ENCODE measurements at regions not wholly inside any gene's neighbourhood (a gene's known extent, or its start where the extent isn't known, plus 50 kb on each side); places are given as distances from the start of the nearest gene placed in this dataset.

- no peak for DNase-seq (ENCODE audit: extremely low spot score, insufficient read length, low read depth)
- no peak for FAIRE-seq
Measured at GRCh38 chr9:79371301-79371700, 200.5 kb upstream of the TLE4 start.

- DNase-seq (ENCODE audit: extremely low spot score, insufficient read length, low read depth) (no peak), FAIRE-seq (no peak)
Measured at GRCh38 chr9:79371948-79372555, 199.7 kb upstream of the TLE4 start.

- FAIRE-seq (no peak), DNase-seq (ENCODE audit: extremely low spot score, insufficient read length, low read depth) (no peak)
Measured at GRCh38 chr9:79377339-79377855, 194.4 kb upstream of the TLE4 start.

DNA sequence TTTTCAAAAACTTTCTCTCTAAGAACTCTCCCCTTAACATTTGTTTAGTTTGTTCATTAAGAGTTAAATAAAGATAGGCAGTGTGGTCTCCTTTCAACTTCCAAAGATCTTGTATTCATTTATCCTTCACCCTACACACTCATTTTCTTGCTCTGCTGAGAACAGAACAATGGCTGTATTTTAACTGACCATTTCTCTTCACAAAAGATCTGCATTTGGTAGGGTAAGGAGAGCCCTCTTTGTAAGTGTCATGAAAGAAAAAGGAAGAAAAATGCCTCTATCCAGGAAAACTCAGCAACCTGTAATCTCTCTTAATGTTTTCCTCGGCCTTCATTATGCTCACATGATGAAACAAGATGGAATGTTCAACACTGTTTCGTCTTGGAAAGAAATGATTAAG lies 193.7 kb upstream of the TLE4 start:
- DNase-seq (ENCODE audit: extremely low spot score, insufficient read length, low read depth) (no peak), FAIRE-seq (no peak)

- DNase-seq (ENCODE audit: extremely low spot score, insufficient read length, low read depth) (no peak), FAIRE-seq (no peak)
Measured at GRCh38 chr9:79382044-79382443, 189.7 kb upstream of the TLE4 start.

DNA sequence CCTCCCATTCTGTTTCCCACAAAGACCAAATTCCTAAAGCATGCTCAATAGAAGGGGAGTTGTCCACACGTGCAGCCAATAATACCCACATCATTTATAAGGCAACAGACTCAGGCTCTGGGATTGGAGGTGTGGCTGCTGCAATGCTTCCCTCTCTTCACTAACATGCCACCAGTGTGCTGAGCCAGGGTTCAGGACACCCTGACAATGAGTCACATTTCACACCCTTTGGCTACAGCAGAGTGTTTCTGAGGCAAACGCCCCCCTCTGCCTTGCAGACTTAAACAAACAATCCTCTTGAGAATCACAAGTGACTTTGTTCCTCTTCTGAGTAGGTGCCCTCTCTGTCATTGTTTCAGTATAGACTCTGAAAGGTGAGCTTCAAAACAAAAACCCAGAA lies 189.3 kb upstream of the TLE4 start:
- no peak for FAIRE-seq
- no peak for DNase-seq (ENCODE audit: extremely low spot score, insufficient read length, low read depth)

DNA sequence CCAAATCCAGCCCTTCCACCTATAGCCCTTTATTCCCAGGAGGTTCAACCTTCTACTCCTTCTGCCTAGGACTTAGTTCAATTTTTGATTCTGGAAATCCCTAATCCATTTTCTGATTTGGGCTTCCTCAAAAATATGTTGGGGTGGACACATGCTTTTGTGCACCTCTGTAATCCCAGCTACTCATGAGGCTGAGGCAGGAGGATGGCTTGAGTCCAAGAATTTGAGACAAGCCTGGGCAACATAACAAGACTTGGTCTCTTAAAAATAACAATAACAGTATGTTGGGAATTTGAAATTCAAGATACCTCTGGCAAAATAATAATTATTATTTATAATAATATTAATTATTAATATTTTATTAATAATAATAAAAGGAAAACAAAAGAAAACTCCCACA lies 188.7 kb upstream of the TLE4 start:
- FAIRE-seq (no peak), DNase-seq (ENCODE audit: extremely low spot score, insufficient read length, low read depth) (no peak)

DNA sequence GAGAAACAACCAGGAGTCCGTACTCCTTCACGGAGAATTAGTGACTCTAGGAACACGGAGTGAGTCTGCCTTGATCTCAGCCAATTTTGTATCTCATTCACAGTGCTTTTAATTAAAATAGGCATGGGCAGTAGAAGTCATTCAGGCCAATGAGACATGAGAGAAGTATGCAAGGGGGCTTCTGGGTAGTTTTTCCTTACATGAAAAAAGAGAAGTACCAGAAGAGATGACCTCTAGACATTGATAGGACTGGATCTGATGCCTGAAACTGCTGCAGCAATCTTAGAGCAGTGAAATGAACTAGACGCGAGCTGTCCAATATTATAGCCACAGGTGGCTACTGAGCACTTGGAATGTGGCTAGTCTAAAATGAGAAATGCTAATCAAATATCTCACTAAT lies 187.7 kb upstream of the TLE4 start:
- DNase-seq (ENCODE audit: extremely low spot score, insufficient read length, low read depth) = no peak
- no peak for FAIRE-seq

DNA sequence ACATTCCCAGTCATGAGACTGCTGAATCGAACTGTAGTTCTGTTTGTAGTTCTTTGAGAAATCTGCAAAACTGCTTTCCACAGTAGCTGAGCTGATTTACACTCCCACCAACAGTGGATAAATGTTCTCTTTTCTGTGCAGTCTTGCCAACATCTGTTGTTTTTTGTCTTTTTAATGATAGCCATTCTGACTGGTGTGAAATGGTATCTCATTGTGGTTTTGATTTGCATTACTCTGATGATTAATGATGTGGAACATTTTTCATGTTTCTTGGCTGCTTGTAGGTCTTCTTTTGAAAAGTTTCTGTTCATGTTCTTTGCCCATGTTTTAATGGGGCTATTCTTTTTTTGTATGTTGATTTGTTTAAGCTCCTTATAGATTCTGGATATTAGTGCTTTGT lies 187.3 kb upstream of the TLE4 start:
- DNase-seq (ENCODE audit: extremely low spot score, insufficient read length, low read depth) (no peak), FAIRE-seq (no peak)

DNA sequence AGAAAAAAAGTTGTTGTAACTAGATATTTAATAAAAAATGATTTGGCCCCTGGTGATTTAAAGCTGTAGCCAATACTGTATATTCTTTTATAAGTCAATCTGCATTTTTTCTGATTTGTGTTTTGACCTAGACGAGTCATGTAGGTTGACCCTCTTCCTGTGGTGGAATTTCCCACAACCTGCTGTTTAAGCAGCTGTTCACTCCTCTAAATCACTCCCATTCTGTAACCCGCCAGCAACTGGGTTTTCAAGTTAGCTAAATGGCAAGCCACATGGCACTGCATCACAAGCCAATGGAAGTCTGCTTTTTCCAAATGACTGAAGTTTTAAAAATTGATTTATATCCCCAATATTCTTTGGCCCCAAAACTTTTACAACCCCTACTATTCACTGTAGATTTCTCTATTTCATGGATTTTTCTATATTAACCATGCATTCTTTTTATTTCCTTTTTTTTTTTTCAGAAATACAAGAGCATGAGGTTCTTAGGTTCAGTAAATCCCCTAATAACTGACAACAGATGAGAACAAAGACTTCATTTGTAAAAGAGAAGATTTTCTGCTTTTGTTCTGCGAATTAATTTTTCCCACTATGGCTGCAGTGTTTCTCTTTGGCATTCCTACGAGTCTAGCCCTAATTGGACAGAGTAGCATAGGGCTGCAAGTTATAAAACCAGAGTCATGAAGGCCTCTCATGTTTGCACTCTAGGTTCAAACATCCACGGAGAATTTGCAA lies 184.5 kb upstream of the TLE4 start:
- FAIRE-seq = no peak
- DNase-seq (ENCODE audit: extremely low spot score, insufficient read length, low read depth) = no peak

DNA sequence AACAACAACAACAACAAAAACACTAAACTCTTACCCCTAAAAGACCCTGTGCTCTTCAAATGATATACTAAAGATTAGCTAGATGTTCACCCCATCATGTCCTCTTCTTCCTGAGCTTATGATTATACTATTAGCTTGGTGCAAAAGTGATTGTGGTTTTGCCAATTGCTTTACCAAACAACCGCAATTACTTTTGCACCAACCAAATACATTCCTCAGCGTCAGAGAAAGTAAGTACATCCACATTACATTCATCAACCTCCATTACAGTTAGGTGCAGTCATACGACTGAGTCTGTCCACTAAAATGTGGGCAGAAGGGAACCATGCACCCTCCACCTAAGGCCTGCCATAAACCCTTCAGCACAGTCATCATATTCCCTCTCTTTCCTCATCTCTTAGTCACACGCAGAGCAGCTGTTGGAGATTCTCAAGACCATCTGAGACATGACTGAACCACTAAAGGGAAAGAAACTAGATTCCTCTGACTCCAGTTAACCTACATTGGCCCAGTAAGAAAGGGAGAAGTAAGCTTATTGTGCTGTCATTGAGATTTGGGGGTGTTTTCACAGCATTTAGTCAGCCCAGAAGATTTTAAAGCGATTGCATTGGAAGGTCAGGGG lies 181.6 kb upstream of the TLE4 start:
- DNase-seq (ENCODE audit: extremely low spot score, insufficient read length, low read depth) (no peak), FAIRE-seq (no peak)

DNA sequence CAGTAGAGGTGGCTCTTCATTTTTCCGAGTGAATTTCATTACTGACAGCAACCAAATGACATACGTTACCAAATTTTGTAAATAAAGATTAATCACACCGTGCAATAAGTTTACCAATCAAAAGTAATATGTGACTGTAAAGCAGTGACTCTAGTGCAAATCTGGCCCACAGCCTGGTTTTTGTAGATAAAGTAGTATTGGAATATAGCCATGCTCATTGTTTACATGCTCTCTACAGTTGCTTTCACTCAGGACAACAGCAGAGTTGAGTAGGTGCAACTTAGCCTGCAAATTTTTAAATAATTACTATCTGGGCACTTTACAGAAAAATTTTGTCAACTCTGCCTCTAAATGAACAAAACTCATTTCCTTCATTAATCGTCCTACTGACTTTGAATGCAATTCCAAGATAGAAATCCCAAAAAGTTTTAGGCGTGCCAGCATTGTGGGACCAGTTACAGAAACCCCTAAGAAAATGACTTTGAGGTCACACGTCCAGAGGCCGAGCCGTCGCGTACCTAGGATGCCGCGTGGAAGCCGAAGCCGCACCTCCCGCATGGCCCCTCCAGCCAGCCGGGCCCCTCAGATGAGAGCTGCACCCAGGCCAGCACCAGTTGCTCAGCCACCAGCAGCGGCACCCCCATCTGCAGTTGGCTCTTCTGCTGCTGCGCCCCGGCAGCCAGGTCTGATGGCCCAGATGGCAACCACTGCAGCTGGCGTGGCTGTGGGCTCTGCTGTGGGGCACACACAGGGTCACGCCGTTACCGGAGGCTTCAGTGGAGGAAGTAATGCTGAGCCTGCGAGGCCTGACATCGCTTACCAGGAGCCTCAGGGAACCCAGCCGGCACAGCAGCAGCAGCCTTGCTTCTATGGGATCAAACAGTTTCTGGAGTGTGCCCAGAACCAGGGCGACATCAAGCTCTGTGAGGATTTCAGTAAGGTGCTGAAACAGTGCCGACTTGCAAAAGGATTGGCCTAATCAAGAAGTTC lies 180.7 kb upstream of the TLE4 start:
- DNase-seq (ENCODE audit: extremely low spot score, insufficient read length, low read depth) (no peak), FAIRE-seq (no peak)

DNA sequence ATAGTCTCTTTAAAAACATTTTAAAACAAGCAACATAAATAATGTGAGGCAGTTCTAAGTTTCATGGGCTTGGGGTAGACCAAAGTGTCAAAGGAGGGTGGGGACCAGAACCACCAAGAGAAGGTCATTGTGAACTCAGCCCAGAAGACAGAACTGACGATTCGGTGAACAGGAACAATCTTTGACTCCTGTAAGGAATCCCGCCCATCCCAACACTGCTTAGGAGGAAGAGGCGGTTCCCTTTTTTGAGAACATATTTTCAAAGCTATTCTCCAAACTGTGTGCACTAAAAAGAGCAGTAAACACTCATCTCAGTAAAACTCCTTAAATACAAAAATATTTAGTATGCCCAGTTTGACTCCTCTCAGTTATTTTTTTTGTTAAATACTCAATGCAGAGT lies 176.5 kb upstream of the TLE4 start:
- FAIRE-seq (no peak), DNase-seq (ENCODE audit: extremely low spot score, insufficient read length, low read depth) (no peak)

- DNase-seq (ENCODE audit: extremely low spot score, insufficient read length, low read depth) = no peak
- no peak for FAIRE-seq
Measured at GRCh38 chr9:79395755-79396154, 176.0 kb upstream of the TLE4 start.

DNA sequence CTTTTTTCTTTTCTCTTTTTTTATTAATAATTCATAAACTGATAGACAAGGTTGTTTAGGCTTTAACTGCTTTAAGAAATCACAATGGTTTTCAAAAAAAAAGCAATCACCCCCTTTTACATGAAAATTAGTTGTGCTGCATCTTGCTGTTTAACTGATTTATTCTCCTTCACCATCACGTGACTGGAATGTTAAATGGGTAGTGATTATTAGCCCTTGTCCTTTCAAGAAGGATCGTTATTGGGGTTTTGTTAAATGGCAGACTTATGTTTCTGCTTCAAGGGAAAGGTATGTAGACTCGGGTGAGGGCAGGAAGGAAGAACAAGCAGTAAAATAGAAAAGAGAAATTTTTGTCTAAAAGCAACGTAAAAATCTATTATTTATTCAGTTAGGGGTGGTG lies 175.6 kb upstream of the TLE4 start:
- DNase-seq (ENCODE audit: extremely low spot score, insufficient read length, low read depth) (no peak), FAIRE-seq (no peak)

DNA sequence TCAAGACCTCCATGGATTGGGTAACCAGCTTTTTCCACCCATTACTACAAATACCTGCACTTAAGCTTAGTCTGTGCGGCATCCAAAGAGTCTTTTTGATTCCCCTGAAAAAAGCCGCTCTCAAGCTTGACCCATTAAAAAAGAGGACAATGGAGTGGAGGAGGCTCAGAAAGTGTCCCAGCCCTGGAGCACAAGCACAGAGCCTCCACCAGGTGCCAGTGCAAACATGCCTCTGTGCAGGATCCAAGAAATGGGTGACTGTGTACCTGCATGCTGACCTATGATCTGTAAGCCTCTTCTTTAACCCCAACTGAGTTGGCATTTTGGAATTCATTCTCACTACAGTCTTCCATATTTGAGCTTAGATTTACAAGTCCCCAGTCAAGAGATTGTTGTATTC lies 168.3 kb upstream of the TLE4 start:
- DNase-seq (ENCODE audit: extremely low spot score, insufficient read length, low read depth) = no peak
- no peak for FAIRE-seq

GRCh38 chr9:79408200-79408599 lies 163.6 kb upstream of the TLE4 start:
- DNase-seq (ENCODE audit: extremely low spot score, insufficient read length, low read depth) = no peak
- FAIRE-seq = no peak

GRCh38 chr9:79408617-79409016 lies 163.1 kb upstream of the TLE4 start:
- DNase-seq (ENCODE audit: extremely low spot score, insufficient read length, low read depth) (no peak), FAIRE-seq (no peak)

- DNase-seq (ENCODE audit: extremely low spot score, insufficient read length, low read depth) = no peak
- no peak for FAIRE-seq
Measured at GRCh38 chr9:79409182-79409823, 162.5 kb upstream of the TLE4 start.

GRCh38 chr9:79425840-79426239 lies 145.9 kb upstream of the TLE4 start:
- DNase-seq (ENCODE audit: extremely low spot score, insufficient read length, low read depth) (no peak), FAIRE-seq (no peak)
